Left lung (tissue), 4 donors: ENCODE measurements at regions not wholly inside any gene's neighbourhood (a gene's known extent, or its start where the extent isn't known, plus 50 kb on each side); places are given as distances from the start of the nearest gene placed in this dataset.

ENCODE experiments used
- ATAC-seq: fragments of 200-7000 bp; cut with Tn5 transposase; one replicate; pipeline ENCODE4 v1.9.1; 2020; ENCODE audit warnings: moderate library complexity
- DNase-seq, 4 donors: peaks; one replicate each; pipeline ENCODE4 v3.0.0-alpha.2; 2013 to 2020
- H3K27ac ChIP-seq, 2 donors: fragments of 200-600 bp; sonication (generic) in 1 of 2; one replicate each; pipeline versions ENCODE4 v1.5.0 to v1.8.0; 2020 to 2021
- H3K27me3 ChIP-seq, 2 donors: fragments of 200-600 bp; sonication (generic) in 1 of 2; one replicate each; pipeline versions ENCODE4 v1.5.0 to v1.8.0; 2020 to 2021
- H3K36me3 ChIP-seq, 2 donors: fragments of 200-600 bp; sonication (generic) in 1 of 2; one replicate each; pipeline versions ENCODE4 v1.5.0 to v1.8.0; 2020 to 2021
- H3K4me1 ChIP-seq, 2 donors: fragments of 200-600 bp; one replicate each; pipeline ENCODE4 v1.8.0; 2021
- H3K4me3 ChIP-seq, 2 donors: fragments of 200-600 bp; sonication (generic) in 1 of 2; one replicate each; pipeline versions ENCODE4 v1.5.0 to v1.8.0; 2020 to 2021; ENCODE audit warnings: mild to moderate bottlenecking in 1 of 2
- H3K9me3 ChIP-seq, 2 donors: fragments of 200-600 bp; sonication (generic) in 1 of 2; one replicate each; pipeline versions ENCODE4 v1.5.0 to v1.8.0; 2020 to 2021
- CTCF ChIP-seq, 2 donors: fragments of 200-600 bp; sonication (generic) in 1 of 2; IDR thresholded peaks; one replicate each; pipeline versions ENCODE4 v1.5.0 to v1.8.0; 2021; ENCODE audit warnings: antibody characterized with exemption in 2 of 2
- intact Hi-C, 2 donors: fragments of 100-400 bp; cut with DNase I; formaldehyde crosslinking; loops; one replicate each; pipeline versions ENCODE4 v1.11.2 to v1.14.2; 2022
- donor health status: DM: no; HTN: yes; CAD: no.
- donor health status: DM: no; HTN: no; CAD: no.

- H3K9me3 ChIP-seq: peaks cover 0 to 8% of the 10 kb centered on the region in 2 donors
- TF ChIP-seq CTCF (IDR thresholded peaks at IDR 0.05): no peak
- DNase-seq: no peak
- peak; percentile 54 for ATAC-seq
- peak overlapping the region in 1 of 2 donors; percentile 15 for H3K27ac ChIP-seq
- no peaks in the 10 kb centered on the region for H3K27me3 ChIP-seq
- intact Hi-C loops: no loop called here
- H3K4me1 ChIP-seq: peaks cover 2 to 23% of the 10 kb centered on the region in 2 donors
- H3K4me3 ChIP-seq: no peak overlapping the region
- H3K36me3 ChIP-seq: no peaks in the 10 kb centered on the region
Measured at GRCh38 chr3:27596921-27597320, 112.7 kb upstream of the SLC4A7 start.

GRCh38 chr3:27596334-27596841 lies 112.2 kb upstream of the SLC4A7 start:
- peak in 2 of 4 donors; percentile 11 to 58 for DNase-seq
- Histone ChIP-seq H3K4me3 (no peak overlapping the region), H3K36me3 (no peaks in the 10 kb centered on the region), H3K27ac (peak overlapping the region in 1 of 2 donors; percentile 15), H3K27me3 (no peaks in the 10 kb centered on the region), H3K9me3 (peaks cover 0 to 5% of the 10 kb centered on the region in 2 donors), H3K4me1 (peaks cover 5 to 29% of the 10 kb centered on the region in 2 donors)
- peak; percentile 55 for ATAC-seq
- intact Hi-C loops: no loop called here
- TF ChIP-seq CTCF (IDR thresholded peaks at IDR 0.05): no peak

- H3K36me3 ChIP-seq: no peaks in the 10 kb centered on the region
- ATAC-seq (no peak), DNase-seq (no peak)
- TF ChIP-seq CTCF (IDR thresholded peaks at IDR 0.05): no peak
- H3K27me3 ChIP-seq: no peaks in the 10 kb centered on the region
- no peak overlapping the region for H3K4me3 ChIP-seq
- H3K4me1 ChIP-seq: peaks cover 8 to 47% of the 10 kb centered on the region in 2 donors
- no peaks in the 10 kb centered on the region for H3K9me3 ChIP-seq
- intact Hi-C loops: no loop called here
- H3K27ac ChIP-seq: no peak overlapping the region
Measured at GRCh38 chr3:27594096-27594690, 110.0 kb upstream of the SLC4A7 start.

- intact Hi-C loops: no loop called here
- no peak for TF ChIP-seq CTCF (IDR thresholded peaks at IDR 0.05)
Measured at GRCh38 chr3:27593173-27593572, 109.0 kb upstream of the SLC4A7 start.

GRCh38 chr3:27591312-27592210 lies 107.4 kb upstream of the SLC4A7 start:
- Histone ChIP-seq H3K9me3 (no peaks in the 10 kb centered on the region), H3K27me3 (no peaks in the 10 kb centered on the region), H3K4me3 (no peak overlapping the region), H3K4me1 (peaks cover 6 to 38% of the 10 kb centered on the region in 2 donors), H3K36me3 (no peaks in the 10 kb centered on the region), H3K27ac (peak overlapping the region; percentile 69 to 78)
- ATAC-seq: no peak
- no peak for TF ChIP-seq CTCF (IDR thresholded peaks at IDR 0.05)
- intact Hi-C loops: no loop called here
- DNase-seq: peak in 1 of 4 donors; percentile 6

More at GRCh38 chr3:27593173-27593572, 109.0 kb upstream of the SLC4A7 start:
- H3K4me3 ChIP-seq: no peak overlapping the region
- H3K27ac ChIP-seq: no peak overlapping the region
- H3K36me3 ChIP-seq: no peaks in the 10 kb centered on the region
- DNase-seq: no peak
- no peaks in the 10 kb centered on the region for H3K9me3 ChIP-seq
- no peaks in the 10 kb centered on the region for H3K27me3 ChIP-seq
- peaks cover 8 to 47% of the 10 kb centered on the region in 2 donors for H3K4me1 ChIP-seq
- ATAC-seq: no peak
